NCI-H1694 (cell line): ENCODE measurements at regions not wholly inside any gene's neighbourhood (a gene's known extent, or its start where the extent isn't known, plus 50 kb on each side); places are given as distances from the start of the nearest gene placed in this dataset.

Source experiments
- DNase-seq: peaks from one replicate; lab custom pipeline; 2025; lab: John Stamatoyannopoulos, UW

DNA sequence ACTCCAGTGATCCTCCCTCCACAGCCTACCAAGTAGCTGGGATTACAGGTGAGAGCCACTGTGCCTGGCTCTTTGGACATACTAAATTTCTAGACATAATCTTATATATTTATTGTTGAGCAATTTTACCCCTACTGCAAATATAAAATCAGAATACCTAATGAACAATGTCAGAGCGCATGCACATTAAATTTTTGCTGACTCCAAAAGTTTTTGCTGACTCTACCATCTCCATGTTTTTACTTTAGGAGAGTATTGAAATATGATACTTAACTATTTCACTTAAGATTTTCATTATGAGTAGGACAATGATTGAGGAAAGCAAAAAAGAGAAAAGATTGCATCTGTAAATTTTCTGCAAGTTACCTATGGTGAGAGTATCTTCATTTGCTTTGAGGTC lies 402.3 kb downstream of the LRRC70 start:
- DNase-seq: no peak

- DNase-seq: no peak
Measured at GRCh38 chr5:62979472-62979871, 400.9 kb downstream of the LRRC70 start.

GRCh38 chr5:62977661-62978060 lies 399.0 kb downstream of the LRRC70 start:
- DNase-seq: no peak

DNA sequence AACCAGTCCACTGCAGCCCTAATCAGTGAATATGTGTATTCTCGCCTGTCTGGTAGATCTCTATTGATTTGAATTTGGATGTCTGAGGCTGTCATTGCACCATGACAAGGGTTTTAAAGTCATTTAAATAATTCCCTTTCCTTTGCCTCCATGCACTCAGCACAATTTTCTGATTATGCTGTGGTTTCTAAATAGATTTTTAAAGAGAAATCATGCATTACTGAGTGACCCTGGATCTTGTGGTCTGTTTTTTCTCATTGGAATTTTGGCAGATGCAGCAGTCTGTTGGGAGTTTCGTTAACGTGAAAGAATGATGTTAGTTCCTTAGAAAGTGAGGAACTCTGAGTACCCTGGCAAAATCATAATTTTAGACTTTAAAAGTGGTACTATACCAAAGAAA lies 396.0 kb downstream of the LRRC70 start:
- no peak for DNase-seq

GRCh38 chr5:62969409-62970120 lies 390.9 kb downstream of the LRRC70 start:
- DNase-seq: no peak

- no peak for DNase-seq
Measured at GRCh38 chr5:62964428-62964827, 385.8 kb downstream of the LRRC70 start.

- DNase-seq: no peak
Measured at GRCh38 chr5:62960781-62961180, 382.2 kb downstream of the LRRC70 start.

DNA sequence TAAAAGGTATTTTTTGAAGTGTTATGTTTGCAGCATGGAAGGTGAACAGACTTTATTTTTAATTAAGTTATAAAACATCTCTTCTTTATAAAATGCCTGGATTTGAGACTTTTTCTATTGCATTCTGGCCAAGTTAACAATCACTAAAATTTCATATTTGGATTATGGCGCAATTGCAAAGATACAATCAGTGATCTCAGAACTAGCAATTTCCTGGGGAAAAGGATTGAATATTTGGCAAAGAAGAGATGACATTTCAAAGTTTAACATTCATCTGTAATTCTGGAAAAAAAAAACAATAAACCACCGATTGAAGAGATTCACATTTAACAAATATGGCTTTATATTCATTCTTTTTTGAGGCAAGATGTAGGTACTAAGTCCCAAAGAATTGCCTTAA lies 378.0 kb downstream of the LRRC70 start:
- DNase-seq: no peak

- no peak for DNase-seq
Measured at GRCh38 chr5:62954578-62954977, 376.0 kb downstream of the LRRC70 start.

- DNase-seq: no peak
Measured at GRCh38 chr5:62948301-62948700, 369.7 kb downstream of the LRRC70 start.

- DNase-seq: no peak
Measured at GRCh38 chr5:62942384-62942783, 363.8 kb downstream of the LRRC70 start.

DNA sequence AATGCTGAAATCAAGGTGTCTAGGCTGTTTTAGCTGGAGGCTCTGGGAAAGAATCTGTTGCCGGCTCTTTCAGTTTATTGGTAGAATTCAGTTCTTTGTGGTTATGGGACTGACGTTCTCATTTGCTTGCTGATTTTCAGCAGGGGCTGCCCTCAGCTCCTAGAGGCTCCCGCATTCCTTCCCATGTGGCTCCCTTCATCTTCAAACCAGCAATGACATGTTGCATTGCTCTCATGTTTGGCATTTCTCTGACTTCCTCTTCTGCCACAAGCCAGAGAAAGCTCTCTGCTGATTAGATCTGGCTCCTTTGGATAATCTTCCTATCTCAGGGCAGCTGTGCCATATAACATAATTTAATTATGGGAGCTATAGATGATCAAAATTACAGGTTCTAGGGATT lies 360.3 kb downstream of the LRRC70 start:
- DNase-seq: no peak

DNA sequence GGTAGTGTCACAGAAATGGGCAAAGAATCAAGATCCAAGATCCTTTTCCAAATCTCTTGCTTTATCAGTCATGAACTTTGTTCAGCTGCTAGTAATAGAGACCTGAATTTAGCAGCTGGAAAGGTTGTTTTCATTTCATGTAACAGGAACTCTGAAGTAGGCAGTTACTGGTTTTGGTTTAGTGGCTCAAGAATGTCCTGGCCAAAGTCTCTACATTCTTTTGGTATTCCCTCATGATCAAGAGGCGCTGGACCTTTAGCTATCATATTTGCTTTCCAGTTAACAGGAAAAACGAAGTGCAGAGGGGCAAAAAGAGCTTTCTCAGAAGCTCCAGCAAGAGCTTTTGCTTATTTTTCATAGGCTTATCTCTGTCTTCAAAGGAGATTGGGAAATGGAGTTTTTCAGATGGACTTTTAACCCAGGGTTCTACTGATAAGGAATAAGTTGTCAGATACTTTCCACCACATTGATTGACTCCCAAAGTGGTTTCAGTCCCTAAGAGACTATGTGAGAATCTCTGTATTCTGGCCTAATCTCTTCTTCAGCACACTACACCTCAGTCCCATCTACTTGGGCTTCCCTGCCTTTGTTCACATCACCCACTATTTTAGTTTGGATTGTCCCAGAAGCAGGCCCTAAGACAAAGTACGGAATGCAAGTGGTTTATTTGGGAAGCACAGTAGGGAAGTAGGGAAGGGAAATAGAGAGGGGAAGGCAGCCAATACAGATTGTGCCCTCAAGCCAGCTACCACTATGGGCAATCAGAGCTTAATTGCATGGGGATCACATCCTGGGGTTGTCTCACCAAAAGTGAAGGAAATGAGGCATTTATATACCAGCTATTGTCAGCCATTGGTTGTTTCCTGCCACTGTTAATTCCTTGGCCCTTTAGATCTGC lies 359.3 kb downstream of the LRRC70 start:
- DNase-seq: no peak

- no peak for DNase-seq
Measured at GRCh38 chr5:62935660-62936059, 357.0 kb downstream of the LRRC70 start.

DNA sequence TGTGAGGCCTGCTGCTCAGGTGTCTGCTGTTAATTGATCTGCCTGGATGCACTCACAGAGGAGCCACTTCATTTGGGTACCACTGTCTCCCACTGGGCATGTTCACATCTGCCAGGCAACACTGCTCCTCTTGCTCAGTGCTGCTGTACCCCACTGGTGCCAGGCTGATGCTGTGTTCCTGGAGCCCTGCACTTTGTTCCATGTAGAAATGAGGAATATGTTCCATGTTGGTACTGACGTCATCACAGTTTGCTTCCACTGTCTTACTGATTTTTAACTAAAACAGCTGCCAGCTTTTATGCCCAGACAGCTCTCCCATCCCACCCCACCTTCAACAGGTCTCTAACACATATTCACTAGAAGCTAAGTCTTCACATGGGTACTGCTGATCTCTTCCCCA lies 355.7 kb downstream of the LRRC70 start:
- DNase-seq: no peak

DNA sequence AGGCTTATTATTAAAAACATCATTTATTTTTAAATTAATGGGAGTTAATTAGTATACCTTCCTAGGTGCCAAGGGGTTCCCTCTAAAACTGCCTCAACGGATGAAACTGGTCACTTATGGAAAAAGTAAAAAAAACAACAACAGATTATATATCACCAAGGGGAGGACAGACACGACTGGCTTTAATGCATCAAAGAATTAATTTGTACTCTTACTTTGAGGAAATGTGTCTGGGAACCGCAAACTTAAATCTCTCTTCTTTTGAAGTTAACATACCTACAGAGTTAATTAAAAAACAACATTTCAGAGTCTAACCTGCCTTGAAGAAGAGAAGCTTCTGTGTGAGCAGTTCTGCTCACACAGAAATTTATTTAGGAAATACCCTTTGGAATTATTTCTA lies 354.6 kb downstream of the LRRC70 start:
- no peak for DNase-seq

GRCh38 chr5:62931153-62931950 lies 352.7 kb downstream of the LRRC70 start:
- no peak for DNase-seq

- DNase-seq: no peak
Measured at GRCh38 chr5:62922191-62922590, 343.6 kb downstream of the LRRC70 start.

DNA sequence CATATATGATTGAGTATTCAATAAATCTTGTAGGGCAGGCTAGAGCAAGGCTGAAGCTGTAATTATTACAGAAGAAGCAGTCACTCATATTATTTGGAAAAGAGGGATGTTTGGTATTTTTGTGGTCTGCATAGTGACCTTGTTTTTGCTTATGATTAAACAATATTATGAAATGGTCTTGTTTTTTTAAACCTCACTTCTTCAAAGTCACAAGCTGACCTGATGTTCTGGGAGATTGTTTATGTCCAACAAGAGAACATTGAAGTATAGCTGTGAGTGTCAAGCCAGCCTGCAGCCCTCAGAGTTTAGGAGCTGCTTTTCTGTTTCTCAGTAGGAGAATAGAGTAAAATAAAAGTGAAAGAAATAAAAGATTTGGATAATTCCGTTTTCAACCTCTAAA lies 342.2 kb downstream of the LRRC70 start:
- no peak for DNase-seq

DNA sequence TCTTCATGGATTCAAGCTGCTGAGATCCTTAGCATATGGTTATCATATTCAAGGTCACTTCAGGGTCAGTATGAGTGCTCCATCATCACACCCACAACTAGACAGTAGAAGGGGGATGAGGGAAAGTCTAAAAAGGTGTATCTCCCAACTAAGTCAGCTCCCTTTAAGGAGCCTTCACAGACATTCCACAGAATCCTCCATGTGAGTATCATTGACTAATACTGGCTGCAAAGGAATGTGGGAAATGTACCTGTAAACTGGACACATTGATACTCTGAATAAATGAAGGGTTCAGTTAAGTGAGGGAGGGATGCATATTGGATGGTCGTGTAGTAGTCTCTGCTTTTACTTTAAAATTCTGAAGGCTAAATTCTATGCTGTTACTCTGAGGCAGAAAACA lies 330.7 kb downstream of the LRRC70 start:
- DNase-seq: no peak

DNA sequence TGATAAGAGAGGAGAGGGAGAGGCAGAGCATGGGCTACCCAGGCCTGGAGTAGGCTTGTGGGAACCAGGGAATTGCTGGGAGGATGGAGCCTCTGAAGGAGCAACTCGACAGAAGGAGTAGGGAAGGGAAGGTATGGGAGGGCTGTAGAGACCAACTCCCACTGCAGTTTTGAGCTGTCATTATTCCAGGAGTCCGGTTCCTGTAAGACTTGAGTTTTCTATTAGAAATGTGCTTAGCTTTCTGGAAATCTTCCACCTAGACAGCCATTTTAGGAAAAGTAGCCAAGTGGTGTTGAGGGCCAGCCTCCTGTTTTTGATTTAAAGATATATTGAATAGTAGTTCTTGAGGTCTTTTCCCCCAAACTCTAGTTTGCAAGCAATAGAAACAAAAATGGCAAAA lies 323.5 kb downstream of the LRRC70 start:
- no peak for DNase-seq

DNA sequence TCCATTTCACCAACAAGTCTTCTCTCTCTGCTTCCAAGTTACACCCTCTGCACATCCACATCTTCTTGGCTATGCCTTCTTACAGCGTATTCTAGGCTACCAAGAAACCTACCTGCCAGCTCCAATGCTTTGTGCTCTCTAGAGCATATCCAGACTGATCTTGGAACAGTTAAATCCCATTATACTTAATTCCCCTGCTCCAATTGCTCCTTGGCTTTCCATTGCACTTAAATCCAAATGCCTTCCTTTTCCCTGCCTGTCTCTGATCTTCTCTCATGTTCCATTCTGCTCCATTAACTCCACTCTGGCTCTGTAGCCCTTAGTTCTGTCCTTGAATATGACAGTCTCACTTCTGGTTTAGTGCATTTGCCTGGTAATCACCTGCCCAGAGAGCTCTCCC lies 322.4 kb downstream of the LRRC70 start:
- no peak for DNase-seq
